ENCODE measurements at regions not wholly inside any gene's neighbourhood (a gene's known extent, or its start where the extent isn't known, plus 50 kb on each side); places are given as distances from the start of the nearest gene placed in this dataset.

- TF ChIP-seq CTCF (IDR thresholded peaks at IDR 0.05; ENCODE audit: insufficient read depth, low read length) = no peak
- Histone ChIP-seq H3K27me3 (ENCODE audit: insufficient read depth, poor library complexity, severe bottlenecking) (no peaks in the 10 kb centered on the region), H3K4me3 (replicated peaks; ENCODE audit: insufficient read depth, low read length) (no peak overlapping the region), H3K27ac (replicated peaks) (no peak overlapping the region)
- no peak for DNase-seq (ENCODE audit: low read depth in 1 of 2, low spot score in 1 of 2)
Observed at GRCh38 chr13:77838271-77838670, 80.4 kb downstream of the EDNRB start.

- TF ChIP-seq GABPA (IDR thresholded peaks at IDR 0.05; ENCODE audit: low read depth) = no peak
- no peak for TF ChIP-seq CTCF (IDR thresholded peaks at IDR 0.05; ENCODE audit: insufficient read depth, low read length)
- peak; percentile 82; the same call in 1 of the 2 replicates for TF ChIP-seq SPI1 (IDR thresholded peaks at IDR 0.05; ENCODE audit: borderline replicate concordance, low read depth)
- TF ChIP-seq REST (IDR thresholded peaks at IDR 0.05; ENCODE audit: insufficient replicate concordance, low read depth) = no peak
- DNase-seq (ENCODE audit: low read depth in 1 of 2, low spot score in 1 of 2) = peak; percentile 86 to 90
- no peaks in the 10 kb centered on the region for H3K27me3 ChIP-seq (ENCODE audit: insufficient read depth, poor library complexity, severe bottlenecking)
- no peak overlapping the region for H3K4me3 ChIP-seq (replicated peaks; ENCODE audit: insufficient read depth, low read length)
- peak overlapping the region; percentile 19 for H3K27ac ChIP-seq (replicated peaks)
Observed at GRCh38 chr13:77836423-77836822, 82.2 kb downstream of the EDNRB start.

- H3K4me3 ChIP-seq (replicated peaks; ENCODE audit: insufficient read depth, low read length) = no peak overlapping the region
- peak; percentile 72 to 78 for DNase-seq (ENCODE audit: low read depth in 1 of 2, low spot score in 1 of 2)
- no peak for TF ChIP-seq POLR2AphosphoS5 (IDR thresholded peaks at IDR 0.05; ENCODE audit: low read depth)
- no peak for TF ChIP-seq SPI1 (IDR thresholded peaks at IDR 0.05; ENCODE audit: borderline replicate concordance, low read depth)
- no peak for TF ChIP-seq GABPA (IDR thresholded peaks at IDR 0.05; ENCODE audit: low read depth)
- TF ChIP-seq REST (IDR thresholded peaks at IDR 0.05; ENCODE audit: insufficient replicate concordance, low read depth) = no peak
- no peak for TF ChIP-seq CTCF (IDR thresholded peaks at IDR 0.05; ENCODE audit: insufficient read depth, low read length)
- H3K27me3 ChIP-seq (ENCODE audit: insufficient read depth, poor library complexity, severe bottlenecking) = no peaks in the 10 kb centered on the region
- H3K27ac ChIP-seq (replicated peaks) = peak overlapping the region; percentile 0; the same call in 1 of the 2 replicates
Observed at GRCh38 chr13:77833331-77833863, 85.2 kb downstream of the EDNRB start.

Measured in HL-60 (cell line).